ENCODE measurements at regions not wholly inside any gene's neighbourhood (a gene's known extent, or its start where the extent isn't known, plus 50 kb on each side); places are given as distances from the start of the nearest gene placed in this dataset.
"Not testable (repeated sequence)": the region's sequence is repeated elsewhere in the genome, so short reads cannot be mapped to it uniquely, and the experiment has no call there.

DNA sequence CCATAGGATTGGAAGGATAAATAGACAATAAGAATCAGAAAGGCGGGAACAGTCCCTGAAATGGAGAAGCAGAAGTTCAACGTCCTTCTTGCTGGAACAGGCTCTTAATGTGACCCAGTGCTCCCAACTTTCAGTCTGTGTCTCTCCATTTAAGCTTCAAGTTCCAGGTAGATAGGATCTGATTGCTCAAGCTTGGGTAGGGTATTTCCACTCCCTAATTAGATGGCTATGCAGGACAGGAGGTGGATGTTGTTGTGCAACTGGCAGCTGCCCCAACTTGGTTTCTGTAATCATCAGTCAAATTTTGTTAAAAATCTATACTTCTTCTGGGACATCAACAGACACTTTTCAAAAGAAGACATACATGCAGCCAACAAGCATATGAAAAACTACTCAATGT is 266.2 kb downstream of the C12orf75 start:
- TF ChIP-seq FOXK2 (IDR thresholded peaks at IDR 0.05) (no peak), CTBP1 (IDR thresholded peaks at IDR 0.05; ENCODE audit: borderline replicate concordance) (no peak), ZNF384 (IDR thresholded peaks at IDR 0.05) (no peak), ELF4 (IDR thresholded peaks at IDR 0.05) (no peak), FOXA1 (IDR thresholded peaks at IDR 0.05) (no peak), TARDBP (IDR thresholded peaks at IDR 0.05) (no peak), SUZ12 (IDR thresholded peaks at IDR 0.05) (no peak), L3MBTL2 (conservative IDR thresholded peaks at IDR 0.05) (no peak), HDGF (IDR thresholded peaks at IDR 0.05; ENCODE audit: borderline replicate concordance) (no peak), SP1 (IDR thresholded peaks at IDR 0.05) (no peak), LEF1 (IDR thresholded peaks at IDR 0.05; ENCODE audit: borderline replicate concordance) (no peak), NFRKB (IDR thresholded peaks at IDR 0.05) (no peak), ARNT (IDR thresholded peaks at IDR 0.05) (no peak), FOXM1 (IDR thresholded peaks at IDR 0.05; ENCODE audit: borderline replicate concordance) (no peak), BHLHE40 (IDR thresholded peaks at IDR 0.05; ENCODE audit: borderline replicate concordance) (no peak)
- TF ChIP-seq, protein P1, sequence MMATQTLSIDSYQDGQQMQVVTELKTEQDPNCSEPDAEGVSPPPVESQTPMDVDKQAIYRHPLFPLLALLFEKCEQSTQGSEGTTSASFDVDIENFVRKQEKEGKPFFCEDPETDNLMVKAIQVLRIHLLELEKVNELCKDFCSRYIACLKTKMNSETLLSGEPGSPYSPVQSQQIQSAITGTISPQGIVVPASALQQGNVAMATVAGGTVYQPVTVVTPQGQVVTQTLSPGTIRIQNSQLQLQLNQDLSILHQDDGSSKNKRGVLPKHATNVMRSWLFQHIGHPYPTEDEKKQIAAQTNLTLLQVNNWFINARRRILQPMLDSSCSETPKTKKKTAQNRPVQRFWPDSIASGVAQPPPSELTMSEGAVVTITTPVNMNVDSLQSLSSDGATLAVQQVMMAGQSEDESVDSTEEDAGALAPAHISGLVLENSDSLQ (IDR thresholded peaks at IDR 0.05), result no peak
- ChIA-PET CTCF (no interaction called here), POLR2A (no interaction called here)
- no peak for DNase-seq (ENCODE audit: extremely low spot score)

DNA sequence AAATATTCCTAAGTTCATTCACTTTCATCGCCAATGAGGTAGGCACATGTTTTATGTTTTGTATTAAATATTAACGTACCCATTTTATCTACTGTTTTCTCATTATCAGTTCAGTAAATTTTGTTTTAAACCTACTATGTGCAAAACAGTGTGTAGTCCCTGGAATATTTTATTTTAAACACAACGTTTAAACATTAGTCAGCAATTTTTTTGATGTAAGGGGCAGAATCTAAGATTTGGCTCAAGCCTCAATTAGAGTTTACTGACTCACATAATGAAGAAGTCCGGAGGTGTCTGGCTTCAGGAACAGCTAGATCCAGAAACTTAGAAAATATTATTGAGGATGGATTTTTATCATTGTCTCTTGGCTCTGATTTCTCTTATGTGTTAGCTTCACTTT is 267.5 kb downstream of the C12orf75 start:
- DNase-seq (ENCODE audit: extremely low spot score), result no peak
- ChIA-PET CTCF (no interaction called here), POLR2A (no interaction called here)
- TF ChIP-seq ELF4 (IDR thresholded peaks at IDR 0.05), result no peak
- no peak for TF ChIP-seq HDGF (IDR thresholded peaks at IDR 0.05; ENCODE audit: borderline replicate concordance)

DNA sequence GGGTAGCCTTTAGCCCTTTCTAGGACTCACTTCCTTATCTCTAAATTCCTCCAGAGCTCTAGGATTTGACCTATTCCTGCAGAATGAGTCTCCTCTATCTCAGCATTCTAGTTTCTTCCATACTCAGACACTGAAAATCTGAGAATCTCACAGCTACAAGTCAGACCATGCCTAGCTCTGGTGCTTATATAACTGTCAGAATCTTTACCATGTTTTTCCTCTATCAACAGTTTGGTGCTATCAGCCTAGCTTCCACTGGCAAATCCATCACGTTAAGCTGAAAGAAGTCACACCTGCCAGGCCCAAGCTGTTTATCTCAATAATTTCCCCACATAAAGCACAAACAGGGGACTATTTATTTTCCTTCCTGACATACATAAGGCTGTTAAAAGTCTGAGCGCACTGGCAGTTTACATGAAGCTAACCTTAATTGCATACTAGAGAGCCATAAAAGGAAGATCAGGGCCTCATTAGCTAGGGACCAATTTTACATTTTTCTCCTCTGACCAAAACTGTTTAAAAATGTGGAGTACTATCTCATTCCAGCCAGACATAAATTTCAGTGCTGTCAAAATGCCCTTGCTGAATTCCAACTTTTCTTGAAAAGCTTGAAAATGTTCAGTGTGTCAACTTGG is 270.5 kb downstream of the C12orf75 start:
- no peak for TF ChIP-seq L3MBTL2 (conservative IDR thresholded peaks at IDR 0.05)
- TF ChIP-seq, protein P1 (IDR thresholded peaks at IDR 0.05), result no peak
- no peak for TF ChIP-seq FOXK2 (IDR thresholded peaks at IDR 0.05)
- no peak for TF ChIP-seq ZNF384 (IDR thresholded peaks at IDR 0.05)
- no peak for TF ChIP-seq TARDBP (IDR thresholded peaks at IDR 0.05)
- no peak for TF ChIP-seq LEF1 (IDR thresholded peaks at IDR 0.05; ENCODE audit: borderline replicate concordance)
- TF ChIP-seq FOXA1 (IDR thresholded peaks at IDR 0.05), result no peak
- TF ChIP-seq ELF4 (IDR thresholded peaks at IDR 0.05), result no peak
- CTCF ChIA-PET, result interaction anchor here (0.8 to 0.9 kb wide), 2 partner anchors 104 to 169 kb away, joined by 4 read pairs; no protein-coding TSS in a partner anchor
- no peak for DNase-seq (ENCODE audit: extremely low spot score)
- POLR2A ChIA-PET, result interaction anchor here (1.7 kb wide), 1 partner anchor 39 kb away, joined by 6 read pairs; no protein-coding TSS in a partner anchor

DNA sequence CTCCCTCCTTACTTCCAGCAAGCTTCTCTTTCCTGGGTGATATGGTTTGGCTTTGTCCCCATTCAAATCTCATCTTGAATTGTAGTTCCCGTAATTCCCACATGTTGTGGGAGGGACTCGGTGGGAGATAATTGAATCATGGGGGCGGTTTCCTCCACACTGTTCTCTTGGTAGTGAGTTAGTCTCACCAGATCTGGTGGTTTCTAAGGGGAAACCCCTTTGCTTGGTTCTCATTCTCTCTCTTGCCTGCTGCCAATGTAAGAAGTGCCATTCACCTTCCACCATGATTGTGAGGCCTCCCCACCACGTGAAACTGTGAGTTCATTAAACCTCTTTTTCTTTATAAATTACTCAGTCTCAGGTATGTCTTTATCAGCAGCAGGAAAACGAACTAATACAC is 271.8 kb downstream of the C12orf75 start:
- POLR2A ChIA-PET, result interaction anchor here (1.7 kb wide), 1 partner anchor 40 kb away, joined by 6 read pairs; no protein-coding TSS in a partner anchor
- CTCF ChIA-PET, result interaction anchor here (0.6 to 0.7 kb wide), 2 partner anchors 73 to 543 kb away, joined by 3 read pairs; no protein-coding TSS in a partner anchor
- not testable (repeated sequence) for DNase-seq (ENCODE audit: extremely low spot score)

DNA sequence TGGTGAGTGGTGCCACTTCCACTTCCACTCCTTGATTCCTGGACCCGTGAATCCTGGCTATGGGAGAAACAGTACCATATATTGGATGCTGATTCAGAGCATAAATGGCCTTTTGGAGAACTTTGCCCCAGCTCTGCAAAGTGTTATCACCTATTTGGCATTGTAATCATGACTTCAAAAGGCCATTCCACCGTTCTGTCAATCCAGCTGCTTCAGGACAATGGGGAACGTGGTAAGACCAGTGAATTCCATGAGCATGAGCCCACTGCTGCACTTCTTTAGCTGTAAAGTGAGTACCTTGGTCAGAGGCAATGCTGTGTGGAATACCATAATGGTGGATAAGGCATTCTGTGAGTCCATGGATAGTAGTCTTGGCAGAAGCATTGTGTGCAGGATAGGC is 273.8 kb downstream of the C12orf75 start:
- POLR2A ChIA-PET; DNase-seq (ENCODE audit: extremely low spot score); CTCF ChIA-PET: not testable (repeated sequence)

DNA sequence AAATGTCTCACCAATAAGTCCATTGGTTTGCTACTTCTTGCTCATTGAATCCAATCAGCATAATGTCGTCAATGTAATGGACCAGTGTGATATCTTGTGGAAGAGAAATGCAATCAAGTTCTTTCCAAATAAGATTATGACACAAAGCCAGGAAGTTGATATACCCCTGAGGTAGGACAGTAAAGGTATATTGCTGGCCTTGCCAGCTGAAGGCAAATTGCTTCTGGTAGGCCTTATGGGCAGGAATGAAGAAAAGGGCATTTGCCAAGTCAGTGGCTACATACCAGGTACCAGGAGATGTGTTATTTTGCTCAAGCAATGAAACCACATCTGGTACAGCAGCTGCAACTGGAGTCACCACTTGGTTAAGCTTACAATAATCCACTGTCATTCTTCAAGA is 276.1 kb downstream of the C12orf75 start:
- DNase-seq (ENCODE audit: extremely low spot score); CTCF ChIA-PET; POLR2A ChIA-PET: not testable (repeated sequence)

DNA sequence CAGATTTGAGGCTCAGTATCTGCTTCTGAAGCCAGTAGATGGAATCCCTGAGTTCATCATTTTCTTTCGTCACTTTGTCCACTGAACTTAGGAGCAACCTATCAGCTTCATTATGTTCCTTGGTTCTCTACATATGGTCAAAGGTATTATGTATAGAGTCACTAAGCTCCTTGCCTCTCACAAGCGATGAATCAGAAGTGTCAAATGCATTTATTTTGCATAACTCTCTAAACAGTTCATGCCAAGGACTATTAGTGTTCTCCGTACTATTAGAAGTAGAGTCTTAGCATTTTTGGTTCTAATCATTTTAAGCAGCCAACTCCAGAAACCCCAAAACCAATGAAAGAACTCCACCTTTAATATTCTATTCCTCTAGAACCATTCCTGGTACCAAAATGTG is 278.5 kb downstream of the C12orf75 start:
- CTCF ChIA-PET, result interaction anchor here (1.5 kb wide), 1 partner anchor 10 kb away, joined by 4 read pairs; no protein-coding TSS in a partner anchor
- DNase-seq (ENCODE audit: extremely low spot score); POLR2A ChIA-PET: not testable (repeated sequence)

DNA sequence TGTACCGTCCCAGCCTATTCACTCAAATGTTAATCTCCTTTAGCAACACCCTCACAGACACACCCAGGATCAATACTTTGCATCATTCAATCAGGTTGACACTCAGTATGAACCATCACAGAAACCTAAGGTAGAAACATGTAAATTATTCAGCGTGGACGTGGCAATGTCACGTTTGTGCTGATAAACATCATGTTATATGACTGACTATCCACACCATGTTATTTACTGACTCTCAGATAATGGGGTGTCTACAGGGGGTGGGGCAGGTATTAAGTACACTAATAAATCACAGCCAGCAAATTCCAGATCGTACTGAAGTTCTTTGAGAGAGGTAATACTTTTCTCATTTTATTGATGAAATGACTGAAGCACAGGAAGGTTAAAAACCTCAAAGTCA is 280.0 kb downstream of the C12orf75 start:
- no peak for DNase-seq (ENCODE audit: extremely low spot score)
- POLR2A ChIA-PET, result no interaction called here
- CTCF ChIA-PET, result no interaction called here
- TF ChIP-seq, protein P1 (IDR thresholded peaks at IDR 0.05), result no peak
- TF ChIP-seq NFRKB (IDR thresholded peaks at IDR 0.05) (no peak), BHLHE40 (IDR thresholded peaks at IDR 0.05; ENCODE audit: borderline replicate concordance) (no peak), SUZ12 (IDR thresholded peaks at IDR 0.05) (no peak), FOXM1 (IDR thresholded peaks at IDR 0.05; ENCODE audit: borderline replicate concordance) (no peak), L3MBTL2 (conservative IDR thresholded peaks at IDR 0.05) (no peak), FOXA1 (IDR thresholded peaks at IDR 0.05) (no peak), ELF4 (IDR thresholded peaks at IDR 0.05) (no peak), TARDBP (IDR thresholded peaks at IDR 0.05) (no peak), LEF1 (IDR thresholded peaks at IDR 0.05; ENCODE audit: borderline replicate concordance) (no peak), ARNT (IDR thresholded peaks at IDR 0.05) (no peak), HDGF (IDR thresholded peaks at IDR 0.05; ENCODE audit: borderline replicate concordance) (no peak), FOXK2 (IDR thresholded peaks at IDR 0.05) (no peak), ZNF384 (IDR thresholded peaks at IDR 0.05) (no peak), CTBP1 (IDR thresholded peaks at IDR 0.05; ENCODE audit: borderline replicate concordance) (no peak), SP1 (IDR thresholded peaks at IDR 0.05) (no peak)
